GM21529 (cell line): ENCODE measurements at regions not wholly inside any gene's neighbourhood (a gene's known extent, or its start where the extent isn't known, plus 50 kb on each side); places are given as distances from the start of the nearest gene placed in this dataset.

ENCODE experiments used
- ATAC-seq: cut with Tn5 transposase; IDR thresholded peaks from one replicate; pipeline ENCODE4 v1.9.1; 2021; ENCODE audit not compliant: unreplicated experiment

DNA sequence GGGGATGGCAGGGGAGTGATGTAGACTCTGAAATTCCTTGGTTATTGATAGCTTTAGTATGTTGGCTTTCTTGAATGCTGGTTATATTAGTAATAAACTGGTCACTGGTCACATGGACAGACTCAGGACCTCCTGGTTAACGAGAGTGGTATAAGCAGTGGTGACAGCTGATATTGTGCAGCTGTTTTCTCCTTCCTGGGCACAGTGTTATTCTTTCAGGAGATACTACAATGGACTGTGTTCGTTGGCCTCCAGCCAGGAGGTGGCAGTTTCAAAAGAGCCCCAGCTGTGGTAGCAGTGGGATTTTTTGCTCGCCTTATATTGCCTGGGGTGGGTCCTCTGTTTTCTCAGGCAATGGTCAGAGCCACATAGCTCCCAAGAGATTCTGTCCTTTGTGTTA lies 181.6 kb upstream of the RBMS3 start:
- no peak for ATAC-seq

- ATAC-seq = no peak
Measured at GRCh38 chr3:29099775-29100174, 181.1 kb upstream of the RBMS3 start.

- ATAC-seq = no peak
Measured at GRCh38 chr3:29100292-29100691, 180.6 kb upstream of the RBMS3 start.

DNA sequence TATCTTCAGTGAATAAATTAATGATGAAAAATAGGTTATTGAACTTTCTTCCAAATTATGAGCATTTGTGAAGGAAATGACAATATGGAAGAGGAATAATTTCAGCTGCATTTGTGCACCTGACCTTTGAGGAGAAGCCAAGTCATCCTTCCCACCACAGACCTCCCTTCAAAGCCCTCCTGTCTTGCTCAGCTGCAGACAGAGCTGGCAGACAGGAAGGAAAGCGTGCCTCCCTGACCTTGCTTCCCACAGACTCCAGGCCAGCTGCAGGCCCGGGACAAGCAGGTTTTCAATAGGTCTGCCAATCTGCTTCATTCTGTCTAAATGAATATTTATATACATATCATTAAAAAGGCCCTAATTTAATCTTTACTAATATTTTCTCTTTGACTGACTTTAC lies 152.9 kb upstream of the RBMS3 start:
- no peak for ATAC-seq

DNA sequence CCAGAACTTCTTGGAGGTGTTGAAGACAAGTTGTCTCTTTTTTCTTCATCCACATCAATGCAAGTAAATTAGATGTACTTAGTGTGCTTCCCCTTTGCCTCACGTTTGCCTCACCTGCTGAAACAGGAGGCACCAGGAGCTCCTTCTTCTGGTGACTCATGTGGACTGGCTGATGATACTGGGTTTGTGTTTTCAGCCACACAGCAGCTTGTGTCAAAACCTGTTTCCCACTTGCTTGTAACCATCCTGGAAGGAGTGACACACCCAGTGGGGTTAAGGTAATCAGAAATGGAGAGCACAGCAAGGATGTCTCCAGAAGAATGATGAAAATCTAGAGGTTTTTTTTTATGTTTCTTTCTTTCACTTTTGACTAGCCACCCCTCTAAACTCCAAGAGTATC lies 143.3 kb upstream of the RBMS3 start:
- no peak for ATAC-seq

- no peak for ATAC-seq
Measured at GRCh38 chr3:29138171-29138570, 142.7 kb upstream of the RBMS3 start.

- no peak for ATAC-seq
Measured at GRCh38 chr3:29140666-29141065, 140.2 kb upstream of the RBMS3 start.

- no peak for ATAC-seq
Measured at GRCh38 chr3:29141197-29141917, 139.5 kb upstream of the RBMS3 start.

DNA sequence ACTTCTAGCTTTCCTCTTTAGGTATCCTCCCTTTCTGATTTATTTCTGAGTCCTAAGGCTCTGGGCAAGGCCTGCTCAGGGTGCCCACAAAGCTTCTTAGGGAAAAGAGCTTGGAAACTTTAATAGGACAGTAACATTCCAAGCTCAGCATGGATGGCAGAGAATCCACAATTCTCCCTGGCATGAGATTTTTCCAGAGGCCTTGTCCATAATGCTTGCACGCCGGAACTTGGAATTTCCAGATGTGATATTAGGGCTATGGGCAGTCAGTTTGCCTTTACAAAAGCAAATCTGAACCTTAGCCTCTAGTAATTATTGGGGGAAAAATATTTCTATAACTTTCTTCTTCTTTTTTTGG lies 139.0 kb upstream of the RBMS3 start:
- no peak for ATAC-seq

DNA sequence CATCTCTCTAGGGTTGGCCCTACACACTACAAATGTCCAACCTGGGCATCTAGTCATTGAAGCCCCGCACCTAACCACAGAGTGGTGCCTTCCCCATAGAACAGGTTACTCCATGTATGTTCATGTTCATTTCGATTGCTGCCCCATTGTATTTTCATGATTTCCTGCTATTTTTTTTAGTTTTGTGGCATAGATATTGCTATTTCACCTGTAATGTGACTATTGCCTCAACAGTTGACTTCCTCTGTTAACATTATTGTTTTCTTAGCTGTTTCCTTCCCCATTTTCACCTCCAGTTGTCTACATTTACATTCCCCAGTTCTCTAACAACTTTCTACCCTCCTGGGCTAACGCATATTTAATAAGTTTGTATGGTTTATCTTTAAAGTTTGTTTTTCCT lies 137.7 kb upstream of the RBMS3 start:
- no peak for ATAC-seq

- ATAC-seq = no peak
Measured at GRCh38 chr3:29144361-29144760, 136.5 kb upstream of the RBMS3 start.

DNA sequence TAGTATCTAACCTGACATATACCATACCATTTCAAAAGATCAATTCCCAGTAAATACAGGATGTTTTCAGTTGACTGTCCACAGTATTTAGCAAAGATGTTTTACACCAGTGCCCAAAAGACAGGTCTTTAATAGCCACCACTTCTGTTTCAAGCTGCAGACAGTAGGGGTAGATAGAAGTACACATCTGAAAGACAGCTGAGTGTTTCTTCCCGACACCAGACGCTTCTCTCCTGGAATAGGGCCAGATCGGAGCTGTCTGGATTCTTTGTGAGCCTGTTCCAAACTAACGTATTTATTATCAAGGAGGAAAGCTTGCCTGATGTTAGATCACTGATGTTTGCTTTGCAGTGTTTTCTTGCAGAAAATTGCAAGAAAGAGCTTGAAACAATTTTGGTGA lies 136.1 kb upstream of the RBMS3 start:
- no peak for ATAC-seq

DNA sequence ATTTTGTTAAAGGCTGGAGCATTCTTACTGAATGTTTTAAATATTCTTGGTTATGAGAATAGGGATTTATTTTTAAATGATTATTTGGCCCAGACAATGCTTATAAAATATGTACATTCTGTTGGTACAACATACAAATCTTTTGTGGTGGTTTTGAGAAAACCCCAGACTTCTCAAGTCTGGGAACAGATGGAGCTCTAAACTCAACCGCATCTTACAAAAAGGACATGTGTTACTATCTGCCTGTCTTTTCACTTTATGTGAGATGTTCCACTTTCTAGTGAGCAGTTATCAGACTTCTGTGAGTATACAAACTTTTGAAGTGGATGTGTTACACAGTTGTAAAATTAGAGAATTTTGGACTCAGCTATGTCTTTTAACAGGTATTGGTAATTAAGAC lies 135.5 kb upstream of the RBMS3 start:
- ATAC-seq = no peak

- no peak for ATAC-seq
Measured at GRCh38 chr3:29152379-29152778, 128.5 kb upstream of the RBMS3 start.

DNA sequence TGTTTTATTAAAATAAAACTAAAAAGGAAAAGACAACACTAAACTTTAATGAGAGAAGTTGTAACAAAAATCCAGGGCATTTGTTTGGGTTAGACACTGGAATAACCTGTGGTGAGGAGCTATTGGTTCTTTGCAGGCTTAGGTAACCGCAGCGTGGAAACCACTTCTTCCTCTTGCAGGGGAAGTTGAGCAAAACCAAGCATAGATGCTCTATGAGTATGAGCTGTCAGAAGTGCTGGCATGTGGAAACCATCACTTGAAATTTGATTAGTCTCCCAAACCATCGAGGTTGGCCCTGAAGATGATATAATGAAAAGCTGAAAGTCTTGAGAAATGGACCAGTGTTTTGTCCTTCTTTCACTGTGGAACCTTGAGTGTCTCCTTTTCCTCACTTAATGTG lies 127.1 kb upstream of the RBMS3 start:
- ATAC-seq = no peak

- ATAC-seq = no peak
Measured at GRCh38 chr3:29156086-29156715, 124.7 kb upstream of the RBMS3 start.

DNA sequence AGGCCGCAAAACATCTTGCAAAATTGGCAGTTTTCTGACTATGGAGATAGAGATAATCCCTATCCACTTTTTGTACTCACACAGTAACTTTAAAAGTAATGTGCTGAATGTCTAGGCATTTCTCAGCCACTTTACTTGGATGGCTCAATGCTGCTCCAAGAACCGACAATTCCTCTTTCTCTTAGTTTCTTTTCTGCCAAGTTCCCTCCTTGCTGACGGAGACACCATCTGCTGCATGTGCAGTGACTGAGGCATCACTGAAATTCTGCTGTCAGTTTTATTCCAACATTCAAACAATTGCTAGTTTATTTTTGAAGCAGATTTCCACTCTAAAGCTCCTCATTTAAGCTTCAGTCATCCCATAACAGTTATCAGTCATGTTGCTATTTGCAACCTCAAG lies 116.0 kb upstream of the RBMS3 start:
- no peak for ATAC-seq

DNA sequence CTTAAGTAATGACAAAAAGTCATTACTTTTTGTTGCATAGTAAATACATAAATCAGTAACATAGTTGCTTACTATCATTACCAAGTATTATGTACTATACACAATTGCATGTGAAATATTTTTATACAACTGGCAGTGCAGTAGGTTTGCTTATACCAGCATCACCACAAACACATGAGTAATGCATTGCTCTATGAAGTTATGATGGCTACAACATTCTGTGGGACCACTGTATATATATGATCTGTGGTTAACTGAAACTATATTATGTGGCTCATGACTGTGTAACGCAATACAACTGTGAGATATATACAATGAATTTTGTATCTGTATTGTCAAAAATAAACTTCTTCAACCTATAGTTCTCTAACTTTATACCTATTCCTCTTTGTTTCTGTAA lies 113.7 kb upstream of the RBMS3 start:
- ATAC-seq = no peak

DNA sequence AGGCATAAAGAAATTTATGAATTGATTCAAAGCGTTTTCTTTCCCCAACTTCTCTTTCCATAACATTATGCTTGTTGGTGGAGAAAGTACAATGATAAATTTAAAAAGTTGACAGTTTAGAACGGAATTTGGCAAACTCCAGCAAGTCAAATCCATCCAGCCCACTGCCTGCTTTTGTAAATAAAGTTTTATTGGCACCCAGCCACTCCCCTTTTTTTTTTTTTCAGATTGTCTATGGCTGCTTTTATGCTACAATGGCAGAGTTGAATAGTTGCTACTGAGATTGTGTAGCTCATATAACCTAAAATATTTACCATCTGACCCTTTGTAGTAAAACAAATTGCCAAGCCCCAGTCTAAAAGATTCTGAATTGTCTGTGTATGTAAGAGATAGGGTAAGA lies 112.8 kb upstream of the RBMS3 start:
- ATAC-seq = no peak

GRCh38 chr3:29168696-29169095 lies 112.2 kb upstream of the RBMS3 start:
- ATAC-seq = no peak

DNA sequence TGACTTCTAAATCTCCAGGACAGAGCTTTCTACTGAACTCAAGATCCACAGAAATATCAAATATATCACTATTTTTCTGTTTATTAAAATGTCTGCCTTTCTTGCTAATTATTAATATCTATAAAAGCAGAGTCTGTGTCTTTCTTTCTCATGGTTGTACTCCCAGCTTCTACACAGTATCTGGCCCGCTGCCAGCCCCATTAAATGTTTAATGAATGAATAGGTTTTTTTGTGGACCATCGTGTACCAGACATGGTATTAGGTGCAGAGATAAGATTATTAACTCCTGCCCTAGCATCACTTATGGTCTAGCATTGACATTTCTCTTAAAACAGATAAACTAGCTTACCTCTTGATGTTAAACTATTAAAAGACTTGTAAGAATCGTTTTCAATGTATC lies 111.4 kb upstream of the RBMS3 start:
- no peak for ATAC-seq

DNA sequence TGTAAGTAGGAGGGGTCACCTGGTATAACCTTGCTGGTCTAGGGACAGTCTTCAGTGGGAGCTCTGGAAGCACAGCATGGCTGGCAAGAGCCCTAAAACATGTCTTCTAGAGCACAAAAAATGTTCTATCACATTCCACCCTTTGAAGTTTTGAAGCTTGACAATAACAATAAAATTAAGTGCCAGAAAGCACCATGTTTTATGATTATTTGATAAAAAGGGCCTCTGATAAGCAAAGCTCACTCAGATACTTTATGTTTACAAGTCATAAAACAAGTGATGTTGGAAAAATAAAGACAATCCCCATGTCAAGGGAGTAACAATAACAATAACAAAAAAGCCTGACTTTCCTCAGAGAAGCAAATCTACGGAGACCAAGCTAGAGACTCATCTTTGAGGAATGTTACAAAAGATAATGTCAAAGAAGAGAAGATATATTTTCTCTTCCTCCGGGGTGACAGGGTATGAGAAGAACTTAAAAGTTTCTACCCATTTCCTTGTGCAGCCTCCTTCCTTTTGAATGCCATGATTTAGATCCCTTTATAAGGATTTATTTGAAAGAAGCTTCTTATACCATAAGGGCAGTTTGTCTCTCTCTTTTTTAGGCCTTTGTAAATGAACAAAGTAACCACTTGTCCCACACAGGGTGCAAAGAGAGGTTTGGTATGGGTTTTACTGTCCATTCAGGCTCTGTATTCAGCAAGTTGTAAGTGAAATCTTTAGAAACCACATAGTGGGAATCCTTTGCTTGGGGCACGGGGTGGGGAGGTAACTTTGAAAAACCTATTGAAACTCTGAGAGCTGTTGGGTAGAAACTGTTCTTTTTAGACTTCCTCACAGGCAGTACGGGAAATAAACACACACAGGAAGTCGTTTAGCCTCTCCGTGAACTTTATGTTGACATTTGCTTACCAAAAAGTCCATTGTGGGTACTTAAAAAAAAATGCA lies 109.6 kb upstream of the RBMS3 start:
- no peak for ATAC-seq
